ENCODE measurements at regions not wholly inside any gene's neighbourhood (a gene's known extent, or its start where the extent isn't known, plus 50 kb on each side); places are given as distances from the start of the nearest gene placed in this dataset.
A peak's percentile ranks its signal among the peaks of the same experiment; 100 is the strongest.

- Mint-ChIP-seq H3K4me3 (no peak overlapping the region), H3K27ac (no peak overlapping the region), H3K4me1 (no peaks in the 10 kb centered on the region), H3K9me3 (peaks cover 10% of the 10 kb centered on the region), H3K27me3 (ENCODE audit: low read depth) (no peaks in the 10 kb centered on the region), H3K36me3 (ENCODE audit: low read depth) (no peaks in the 10 kb centered on the region)
- no peak for TF ChIP-seq CTCF (IDR thresholded peaks at IDR 0.05; ENCODE audit: unreplicated experiment in 3 of 3)
Measured at GRCh38 chr21:14787312-14787711, 241.2 kb upstream of the SAMSN1 start.

- Mint-ChIP-seq H3K27me3 (ENCODE audit: low read depth) (no peaks in the 10 kb centered on the region), H3K9me3 (peaks cover 19% of the 10 kb centered on the region), H3K4me3 (no peak overlapping the region), H3K27ac (no peak overlapping the region), H3K36me3 (ENCODE audit: low read depth) (no peaks in the 10 kb centered on the region), H3K4me1 (no peaks in the 10 kb centered on the region)
- TF ChIP-seq CTCF (IDR thresholded peaks at IDR 0.05; ENCODE audit: unreplicated experiment in 3 of 3) = no peak
Measured at GRCh38 chr21:14785679-14786078, 239.6 kb upstream of the SAMSN1 start.

DNA sequence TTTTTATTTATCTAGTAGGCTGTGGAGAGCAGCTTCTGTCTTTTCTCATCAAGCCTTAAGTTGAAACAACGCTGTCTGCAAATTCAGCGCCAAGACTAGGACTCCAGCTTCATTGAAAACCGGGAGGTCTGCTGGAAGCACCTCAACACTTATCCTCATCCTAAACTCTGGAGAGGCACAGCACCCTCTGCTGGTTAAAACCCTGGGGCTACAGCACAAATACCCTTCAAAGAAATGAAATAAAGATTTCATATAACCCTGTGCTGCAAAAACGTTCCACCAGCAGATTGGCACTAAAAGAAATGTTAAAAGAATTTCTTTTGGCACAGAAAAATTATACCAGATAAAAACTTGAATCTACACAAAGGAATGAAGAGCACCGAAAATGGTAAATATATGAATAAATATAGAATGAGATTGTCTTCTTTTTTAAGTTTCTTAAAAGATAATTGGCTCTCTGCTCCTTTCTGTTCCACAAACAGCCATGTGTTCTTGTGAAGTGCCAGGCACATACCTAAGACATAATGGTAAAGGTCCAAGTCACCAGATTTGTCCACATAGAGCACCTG lies 227.7 kb upstream of the SAMSN1 start:
- Mint-ChIP-seq H3K36me3 (ENCODE audit: low read depth) (no peaks in the 10 kb centered on the region), H3K27ac (no peak overlapping the region), H3K27me3 (ENCODE audit: low read depth) (no peaks in the 10 kb centered on the region), H3K4me1 (no peaks in the 10 kb centered on the region), H3K4me3 (no peak overlapping the region), H3K9me3 (no peaks in the 10 kb centered on the region)
- TF ChIP-seq CTCF (IDR thresholded peaks at IDR 0.05; ENCODE audit: unreplicated experiment in 3 of 3) = peak in 1 of 3 experiments; percentile 30

GRCh38 chr21:14771593-14771992 lies 225.5 kb upstream of the SAMSN1 start:
- no peaks in the 10 kb centered on the region for H3K27me3 Mint-ChIP-seq (ENCODE audit: low read depth)
- H3K9me3 Mint-ChIP-seq = no peaks in the 10 kb centered on the region
- H3K4me1 Mint-ChIP-seq = no peaks in the 10 kb centered on the region
- H3K27ac Mint-ChIP-seq = no peak overlapping the region
- no peak for TF ChIP-seq CTCF (IDR thresholded peaks at IDR 0.05; ENCODE audit: unreplicated experiment in 3 of 3)
- no peak overlapping the region for H3K4me3 Mint-ChIP-seq
- no peaks in the 10 kb centered on the region for H3K36me3 Mint-ChIP-seq (ENCODE audit: low read depth)

- H3K27ac Mint-ChIP-seq = no peak overlapping the region
- TF ChIP-seq CTCF (IDR thresholded peaks at IDR 0.05; ENCODE audit: unreplicated experiment in 3 of 3) = no peak
Measured at GRCh38 chr21:14768042-14768441, 221.9 kb upstream of the SAMSN1 start.

GRCh38 chr21:14767192-14767852 lies 221.2 kb upstream of the SAMSN1 start:
- Mint-ChIP-seq H3K4me3 (no peak overlapping the region), H3K27ac (no peak overlapping the region), H3K9me3 (no peaks in the 10 kb centered on the region), H3K36me3 (ENCODE audit: low read depth) (no peaks in the 10 kb centered on the region), H3K27me3 (ENCODE audit: low read depth) (no peaks in the 10 kb centered on the region), H3K4me1 (no peaks in the 10 kb centered on the region)
- no peak for TF ChIP-seq CTCF (IDR thresholded peaks at IDR 0.05; ENCODE audit: unreplicated experiment in 3 of 3)

More at GRCh38 chr21:14768042-14768441, 221.9 kb upstream of the SAMSN1 start:
- H3K4me3 Mint-ChIP-seq = no peak overlapping the region
- no peaks in the 10 kb centered on the region for H3K27me3 Mint-ChIP-seq (ENCODE audit: low read depth)
- H3K9me3 Mint-ChIP-seq = no peaks in the 10 kb centered on the region
- H3K36me3 Mint-ChIP-seq (ENCODE audit: low read depth) = no peaks in the 10 kb centered on the region
- H3K4me1 Mint-ChIP-seq = no peaks in the 10 kb centered on the region
